GM18873 (cell line): ENCODE measurements at regions not wholly inside any gene's neighbourhood (a gene's known extent, or its start where the extent isn't known, plus 50 kb on each side); places are given as distances from the start of the nearest gene placed in this dataset.
"Not testable (repeated sequence)": the region's sequence is repeated elsewhere in the genome, so short reads cannot be mapped to it uniquely, and the experiment has no call there.

Experiments
- ATAC-seq: cut with Tn5 transposase; IDR thresholded peaks from one replicate; pipeline ENCODE4 v1.9.1; 2021; ENCODE audit warnings: mild to moderate bottlenecking, moderate library complexity, moderate number of reproducible peaks; ENCODE audit not compliant: unreplicated experiment, low FRiP score

DNA sequence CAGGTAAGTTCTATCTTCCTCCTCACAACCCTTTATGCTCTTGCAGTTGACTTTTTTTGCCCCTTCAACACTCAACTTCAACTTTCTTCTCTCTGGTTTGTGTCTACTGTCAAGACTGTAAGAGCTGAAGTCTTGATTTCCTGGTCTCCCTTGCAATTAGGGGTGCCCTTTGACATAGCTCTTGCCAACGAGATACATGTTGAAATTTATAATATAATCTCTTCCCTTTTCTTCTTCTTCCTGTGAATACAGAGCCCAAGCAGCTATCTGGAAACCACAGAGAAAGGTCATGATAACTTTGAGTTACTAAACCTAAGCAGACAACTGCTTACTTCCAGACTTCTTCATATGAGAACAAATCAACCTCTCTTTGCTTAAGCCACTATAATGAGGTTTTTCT is 163.5 kb downstream of the MC4R start:
- ATAC-seq: no peak

DNA sequence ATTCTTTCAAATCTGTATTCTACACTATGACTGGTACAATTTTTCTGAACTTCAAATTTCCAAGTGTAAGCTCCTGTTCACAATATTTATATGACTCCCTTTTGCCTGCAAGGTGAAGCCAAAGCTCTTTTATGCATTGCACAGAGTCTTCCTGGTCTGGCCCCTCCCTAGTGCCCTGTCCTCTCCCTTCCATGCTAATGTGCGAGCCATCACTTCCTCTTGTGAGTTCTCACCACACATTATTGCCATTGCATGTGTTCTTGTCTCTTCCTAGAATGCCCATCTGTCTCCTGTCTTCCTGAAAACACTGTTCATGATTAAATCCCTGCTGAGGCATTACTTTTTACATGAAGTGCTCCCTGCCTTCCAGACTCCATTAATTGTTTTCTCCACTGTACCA is 169.9 kb downstream of the MC4R start:
- no peak for ATAC-seq

DNA sequence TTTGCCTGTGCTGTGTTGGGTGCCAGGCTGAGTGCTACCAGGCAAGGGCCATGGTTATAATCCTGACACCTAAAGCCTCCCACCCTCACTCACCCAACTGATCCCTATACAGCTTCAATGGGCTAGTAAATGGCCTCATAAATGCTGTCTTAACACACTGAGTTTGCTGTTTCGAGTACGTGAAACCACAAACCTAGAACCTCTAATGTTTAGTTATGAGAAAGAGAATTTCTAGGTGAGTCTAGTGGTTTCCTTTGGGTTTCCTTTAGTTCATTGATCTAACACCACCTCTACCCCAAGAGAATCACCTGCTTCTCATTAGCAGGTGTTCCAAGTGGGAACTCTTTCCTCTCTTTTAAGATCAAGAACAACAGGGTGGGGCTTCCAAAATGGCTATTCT is 172.0 kb downstream of the MC4R start:
- no peak for ATAC-seq

DNA sequence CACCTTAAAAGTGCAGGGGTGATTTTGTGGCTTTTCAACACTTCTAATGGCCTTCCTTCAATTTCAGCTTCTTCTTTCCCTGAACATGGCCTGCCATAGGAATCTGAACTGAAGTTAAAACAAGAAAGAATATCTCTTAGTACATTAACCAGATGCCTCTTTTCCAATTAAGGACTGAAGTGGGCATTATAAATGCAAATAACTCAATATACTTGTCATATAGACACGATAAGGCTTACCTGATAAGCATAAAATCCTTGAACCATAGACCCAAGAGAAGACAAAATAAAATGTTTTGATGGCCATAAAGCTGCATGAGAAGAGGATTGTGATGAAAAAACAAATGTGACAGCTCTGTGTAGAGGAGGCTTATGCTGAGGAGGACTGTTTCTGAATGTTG is 173.1 kb downstream of the MC4R start:
- no peak for ATAC-seq

DNA sequence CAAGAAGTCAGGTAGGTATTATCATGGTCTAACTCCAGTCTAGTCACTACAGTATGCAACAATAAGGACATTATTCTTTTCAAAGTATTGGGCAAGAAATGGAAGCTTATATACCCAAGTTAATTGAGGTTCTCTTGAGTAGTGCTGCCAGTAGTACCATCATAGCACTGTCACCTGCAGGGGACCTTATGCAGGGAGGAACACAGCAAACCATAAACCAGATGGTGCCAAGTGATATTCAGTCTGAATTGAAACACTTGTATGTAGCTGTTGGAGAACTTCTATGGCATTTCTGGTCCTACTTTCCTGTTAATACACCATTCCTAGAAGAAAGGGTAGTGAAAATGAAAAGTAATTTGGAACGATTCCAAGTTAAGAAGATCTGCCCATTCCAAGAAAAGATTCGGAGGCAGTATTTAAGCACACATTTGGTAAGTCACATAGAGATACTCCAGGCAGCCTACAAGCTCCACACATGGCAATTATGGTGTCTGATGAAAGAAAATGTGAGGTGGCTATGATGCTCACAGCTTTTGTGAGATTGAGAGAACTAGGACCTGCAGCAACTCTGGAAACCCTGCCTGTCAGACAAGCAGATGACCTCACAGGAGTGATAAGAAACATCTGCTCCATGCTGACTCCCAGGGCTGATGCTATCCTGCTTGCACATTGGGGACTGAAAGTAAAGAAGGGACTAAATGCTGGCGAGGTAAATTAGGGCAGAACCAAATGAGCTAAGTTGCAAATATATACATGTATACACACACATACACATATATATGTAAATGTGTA is 174.7 kb downstream of the MC4R start:
- no peak for ATAC-seq

DNA sequence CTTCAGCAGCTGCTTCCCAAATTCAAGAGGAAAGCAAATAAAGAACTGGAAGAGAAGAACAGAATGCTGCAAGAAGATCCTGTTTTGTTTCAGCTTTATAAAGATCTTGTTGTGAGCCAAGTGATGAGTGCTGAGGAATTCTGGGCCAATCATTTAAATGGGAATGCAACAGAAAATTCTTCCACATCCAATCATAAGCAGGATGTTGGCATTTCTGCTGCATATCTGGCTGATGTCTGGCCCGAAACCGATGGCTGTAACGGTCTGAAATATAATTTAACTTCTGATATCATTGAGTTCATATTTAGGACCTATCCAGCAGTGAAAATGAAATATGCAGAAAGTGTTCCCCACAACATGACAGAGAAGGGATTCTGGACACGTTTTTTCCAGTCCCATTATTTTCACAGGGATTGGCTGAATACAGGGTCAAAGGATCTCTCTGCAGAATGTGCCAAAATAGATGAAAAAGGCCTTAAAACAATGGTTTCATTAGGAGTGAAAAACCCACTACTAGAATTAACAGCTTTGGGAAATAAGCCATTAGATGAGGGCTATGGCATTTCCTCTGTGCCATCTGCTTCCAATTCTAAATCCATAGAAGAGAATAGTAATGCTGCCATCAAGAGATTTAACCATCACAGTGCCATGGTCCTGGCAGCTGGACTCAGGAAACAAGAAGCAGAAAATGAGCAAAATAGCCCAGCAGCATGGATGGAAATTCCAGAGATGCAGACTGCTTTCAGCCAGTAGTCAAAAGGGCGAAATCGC is 175.6 kb downstream of the MC4R start:
- no peak for ATAC-seq

DNA sequence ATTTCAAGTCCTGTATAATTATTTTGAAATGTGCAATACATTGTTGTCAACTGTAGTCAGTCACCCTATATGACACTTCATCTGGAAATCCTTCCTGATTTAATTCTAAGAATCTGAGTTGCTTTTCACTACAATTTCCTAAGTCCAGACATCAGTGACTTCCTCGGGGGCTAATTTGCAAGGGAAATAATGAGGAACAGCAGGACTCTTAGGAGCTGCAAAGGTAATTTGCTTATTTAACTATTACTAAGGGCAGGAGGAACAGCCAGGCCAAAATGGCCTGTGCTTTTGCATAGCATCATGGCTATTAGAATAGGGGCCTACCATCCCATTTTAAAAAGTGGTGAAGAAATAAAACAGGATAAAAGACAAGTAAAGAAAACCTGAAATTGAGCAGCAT is 178.8 kb downstream of the MC4R start:
- no peak for ATAC-seq

DNA sequence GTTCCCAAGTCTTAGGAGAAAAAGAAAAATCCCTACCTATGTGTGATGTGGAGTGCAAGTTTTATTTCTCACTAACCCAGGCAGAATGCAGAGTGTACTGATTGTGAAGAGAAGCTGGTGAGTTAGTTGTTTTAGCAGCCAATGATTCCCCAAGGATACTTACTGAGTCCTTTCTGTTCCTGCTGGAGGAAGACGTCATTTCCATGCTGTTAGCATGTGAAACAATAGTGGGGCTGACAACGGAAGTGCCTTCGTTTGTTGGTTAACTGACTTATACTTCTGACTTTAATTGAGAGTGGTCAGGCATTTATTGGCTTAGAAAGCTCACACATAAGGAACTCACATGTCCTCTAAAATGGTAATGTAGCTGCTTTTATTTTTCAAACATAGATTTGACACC is 180.6 kb downstream of the MC4R start:
- ATAC-seq: no peak

DNA sequence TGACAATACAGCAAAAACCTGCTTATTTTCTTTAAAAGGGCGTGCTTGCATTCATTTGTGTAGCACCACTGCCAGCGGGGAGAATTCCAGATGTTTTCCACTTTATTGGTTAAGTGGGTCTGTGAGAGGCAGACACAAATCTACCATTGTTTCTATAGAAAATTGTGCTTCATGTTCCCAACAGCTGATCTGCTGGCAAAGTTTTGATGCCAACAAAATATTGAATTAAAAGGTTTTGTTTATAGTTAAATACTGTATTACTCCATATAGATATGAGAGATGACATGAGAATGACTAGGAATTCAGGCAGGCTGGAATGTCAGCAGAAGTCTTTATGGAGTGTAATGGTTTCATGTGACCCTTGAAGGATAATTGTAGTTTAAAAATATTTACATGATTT is 182.7 kb downstream of the MC4R start:
- no peak for ATAC-seq

DNA sequence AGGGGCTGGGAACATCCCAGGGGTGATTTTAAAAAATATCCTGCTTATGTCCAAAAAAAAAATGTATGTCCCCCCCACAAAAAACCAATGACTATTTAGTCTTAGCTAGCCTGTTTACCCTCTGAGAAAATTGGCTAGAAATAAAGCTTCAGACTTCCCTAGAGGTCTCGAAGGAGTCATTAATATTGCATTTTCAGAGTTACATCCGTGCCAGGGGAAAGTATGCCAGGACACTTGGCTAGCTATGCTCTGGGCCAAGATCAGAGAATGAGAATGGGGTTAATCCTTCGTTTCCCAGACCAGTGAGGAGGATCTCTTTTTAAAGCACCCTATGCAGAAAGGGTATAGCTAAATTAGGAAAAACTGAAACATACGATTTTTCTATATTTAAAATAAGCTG is 183.6 kb downstream of the MC4R start:
- no peak for ATAC-seq

DNA sequence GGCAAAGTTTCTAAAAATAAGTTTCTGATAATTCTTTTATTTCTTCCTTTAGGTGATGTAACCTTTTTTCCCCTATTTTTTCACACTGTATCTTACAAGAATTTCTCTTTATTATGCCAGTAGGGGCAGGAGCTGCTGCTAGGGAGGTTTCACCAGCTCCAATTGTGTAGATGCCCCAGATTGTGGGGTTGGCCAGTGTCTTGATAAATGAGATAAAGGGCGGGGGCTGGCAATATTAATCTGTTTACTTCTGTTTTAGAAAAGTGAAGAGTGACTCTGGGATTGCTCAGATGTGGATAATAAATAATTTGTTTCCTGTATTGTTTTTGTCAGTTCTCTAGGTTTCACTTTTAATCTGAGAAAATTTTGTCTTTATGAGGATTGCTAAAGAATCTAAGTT is 190.4 kb downstream of the MC4R start:
- no peak for ATAC-seq

DNA sequence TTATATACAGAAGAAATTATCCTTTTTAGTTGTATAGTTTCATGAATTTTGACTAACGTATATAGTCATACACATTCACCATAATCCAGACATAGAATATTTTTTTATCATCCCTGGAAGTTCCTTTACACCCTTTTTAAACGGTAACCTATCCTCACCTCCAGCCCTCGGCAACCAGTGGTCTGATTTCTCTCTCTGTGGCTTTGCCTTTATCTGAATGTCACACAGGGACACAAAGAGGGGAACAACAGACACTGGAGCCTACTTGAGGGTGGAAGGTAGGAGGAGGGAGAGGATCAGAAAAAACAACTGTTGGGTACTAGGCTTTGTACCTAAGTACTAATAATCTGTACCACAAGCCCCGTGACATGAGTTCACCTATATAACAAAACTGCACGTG is 191.9 kb downstream of the MC4R start:
- no peak for ATAC-seq

DNA sequence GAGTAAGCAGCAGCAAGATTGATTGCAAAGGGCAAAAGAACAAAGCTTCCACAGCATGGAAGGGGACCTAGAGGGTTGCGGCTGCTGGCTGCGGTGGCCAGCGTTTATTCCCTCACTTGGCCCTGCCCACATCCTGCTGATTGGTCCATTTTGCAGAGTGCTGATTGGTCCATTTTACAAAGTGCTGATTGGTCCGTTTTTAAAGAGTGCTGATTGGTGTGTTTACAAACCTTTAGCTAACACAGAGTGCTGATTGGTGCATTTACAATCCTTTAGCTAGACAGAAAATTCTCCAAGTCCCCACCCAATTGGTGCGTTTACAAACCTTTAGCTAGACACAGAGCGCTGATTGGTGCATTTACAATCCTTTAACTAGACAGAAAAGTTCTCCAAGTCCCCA is 194.4 kb downstream of the MC4R start:
- not testable (repeated sequence) for ATAC-seq

DNA sequence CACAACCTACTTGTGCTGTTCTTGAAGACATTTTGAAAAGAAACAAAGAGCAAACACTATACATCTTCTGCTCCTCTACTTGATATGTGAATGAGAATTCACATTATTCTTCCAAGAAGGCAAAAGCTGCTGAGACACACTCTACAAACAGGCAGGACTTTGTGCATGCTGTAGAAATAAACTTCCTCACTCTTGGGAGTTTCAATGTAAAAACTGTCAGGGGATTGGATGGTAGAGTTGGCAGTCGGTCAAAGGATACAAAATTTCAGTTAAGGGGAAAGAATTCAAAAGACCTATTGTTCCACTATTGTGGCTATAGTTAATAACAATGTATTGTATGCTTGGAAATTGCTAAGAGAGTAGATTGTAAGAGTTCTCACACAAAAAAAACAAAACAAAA is 196.3 kb downstream of the MC4R start:
- ATAC-seq: no peak

DNA sequence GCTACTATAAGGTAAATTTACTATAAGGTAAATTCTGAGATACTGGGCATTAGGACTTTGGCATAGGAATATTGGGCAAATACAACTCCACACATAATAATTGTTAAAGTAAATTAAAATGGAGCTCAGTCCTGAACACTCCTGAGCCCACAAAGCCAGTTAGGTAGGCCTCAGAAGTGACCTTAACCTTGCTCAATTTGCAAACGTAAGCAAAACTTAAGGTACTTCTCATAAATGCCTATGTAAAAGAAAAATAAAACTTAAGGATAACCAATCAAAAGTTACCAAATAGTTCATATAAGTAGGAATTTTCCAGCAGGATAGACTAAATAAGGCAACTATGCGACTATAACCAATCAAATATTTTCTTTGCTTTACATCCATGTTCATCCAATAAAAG is 197.7 kb downstream of the MC4R start:
- ATAC-seq: no peak

DNA sequence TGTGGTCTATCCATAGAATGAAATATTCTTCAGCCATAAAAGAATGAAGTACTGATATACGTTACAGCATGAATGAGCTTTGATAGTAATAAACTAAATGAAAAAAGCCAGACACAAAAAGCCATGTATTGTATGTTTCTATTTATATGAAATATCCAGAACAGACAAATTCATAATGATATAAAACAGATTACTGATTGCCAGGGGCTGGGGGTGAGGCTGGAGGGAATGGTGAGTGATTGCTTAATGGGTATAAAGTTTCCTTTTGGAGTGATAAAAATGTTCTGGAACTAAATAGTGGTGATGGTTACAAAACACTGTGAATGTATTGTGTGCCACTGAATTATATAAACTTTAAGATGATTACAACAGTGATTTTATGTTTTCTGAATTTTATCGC is 200.5 kb downstream of the MC4R start:
- ATAC-seq: no peak

DNA sequence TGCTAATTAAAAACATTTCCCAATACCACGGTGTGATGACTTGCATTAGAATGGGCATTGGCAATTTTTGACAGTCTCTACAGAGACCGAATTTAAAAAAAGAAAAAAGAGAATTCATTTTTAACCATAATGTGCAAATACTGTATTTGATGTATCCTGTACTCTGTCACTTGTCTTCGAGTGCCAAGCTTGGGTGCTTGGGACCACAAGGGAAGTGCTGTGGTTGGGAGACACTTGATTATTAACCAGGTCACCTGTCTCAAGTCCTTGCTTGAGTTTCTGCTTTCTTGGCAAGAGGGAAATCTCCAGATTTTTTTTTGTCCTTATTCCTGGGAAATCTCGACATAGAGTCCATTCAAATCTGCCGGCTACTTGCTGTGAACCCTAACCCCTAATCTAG is 209.0 kb downstream of the MC4R start:
- peak; percentile 92 for ATAC-seq

DNA sequence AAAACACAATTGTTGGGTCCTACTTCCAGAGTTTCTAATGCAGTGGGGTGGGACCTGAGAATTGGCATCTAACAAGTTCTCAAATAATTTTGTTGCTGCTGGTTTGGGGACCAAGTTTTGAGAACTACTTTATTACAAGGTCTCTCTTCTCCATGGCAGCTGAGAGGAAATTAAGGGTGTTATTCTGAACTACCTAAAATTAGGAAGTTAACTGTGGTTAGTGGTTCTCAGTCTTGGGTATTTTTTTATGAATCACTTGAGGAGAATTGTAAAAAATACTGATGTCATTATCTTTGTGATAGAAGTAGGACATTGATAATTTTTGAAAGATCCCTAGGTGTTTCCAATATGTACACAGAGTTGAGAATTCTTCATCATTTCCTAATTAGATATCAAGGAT is 210.2 kb downstream of the MC4R start:
- no peak for ATAC-seq

DNA sequence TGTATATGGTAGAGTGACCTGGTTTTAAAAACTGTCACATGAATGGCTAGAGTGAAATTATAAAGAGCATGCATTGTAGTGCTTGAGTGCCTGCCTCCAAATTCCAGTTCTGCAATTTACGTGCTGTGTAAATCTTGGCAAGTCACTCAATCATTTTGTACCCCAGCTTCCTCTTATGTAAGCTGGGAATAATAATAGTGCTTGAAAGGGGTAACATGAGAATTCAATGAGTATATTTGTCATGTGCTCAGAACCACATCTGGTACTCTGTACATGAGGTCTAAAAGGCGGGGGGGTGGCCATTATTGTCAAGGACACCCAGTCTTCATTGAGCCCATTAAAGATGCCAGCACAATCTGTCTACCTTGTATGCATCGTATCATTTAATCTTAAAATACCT is 214.8 kb downstream of the MC4R start:
- no peak for ATAC-seq

DNA sequence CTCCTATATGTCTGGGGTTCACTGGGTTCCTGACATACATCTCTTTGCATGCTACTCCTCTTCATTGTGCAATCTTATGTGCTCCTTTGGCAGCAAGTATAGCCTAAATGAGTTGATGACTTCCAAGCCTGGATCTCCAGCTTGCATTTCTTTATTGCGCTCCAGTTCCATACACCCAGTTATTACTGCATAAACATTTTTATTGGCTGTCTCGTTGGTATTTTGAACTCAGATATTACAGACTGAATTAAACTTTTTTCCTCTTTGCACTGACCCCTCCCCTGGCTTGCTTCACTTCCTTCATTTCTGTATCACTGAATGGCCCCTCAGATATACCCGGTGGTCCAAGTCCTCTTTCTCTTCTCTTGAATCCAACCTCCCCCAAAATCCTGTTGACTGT is 219.2 kb downstream of the MC4R start:
- ATAC-seq: no peak

DNA sequence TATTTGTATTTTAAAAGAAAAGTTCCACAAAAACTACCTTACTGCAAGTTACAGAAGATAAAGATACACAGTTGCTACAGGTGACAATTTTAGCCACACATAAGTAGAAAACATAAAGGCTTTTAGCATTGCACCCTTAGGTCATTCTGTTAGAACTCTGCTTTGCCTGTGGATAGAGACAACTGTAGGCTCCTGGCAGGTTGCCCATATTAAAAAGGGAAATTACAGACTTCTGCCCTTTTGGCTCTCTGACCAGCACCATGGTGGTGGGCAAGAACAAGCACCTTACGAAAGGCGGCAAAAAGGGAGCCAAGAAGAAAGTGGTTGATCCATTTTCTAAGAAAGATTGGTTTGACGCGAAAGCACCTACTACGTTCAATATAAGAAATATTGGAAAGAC is 223.3 kb downstream of the MC4R start:
- no peak for ATAC-seq

DNA sequence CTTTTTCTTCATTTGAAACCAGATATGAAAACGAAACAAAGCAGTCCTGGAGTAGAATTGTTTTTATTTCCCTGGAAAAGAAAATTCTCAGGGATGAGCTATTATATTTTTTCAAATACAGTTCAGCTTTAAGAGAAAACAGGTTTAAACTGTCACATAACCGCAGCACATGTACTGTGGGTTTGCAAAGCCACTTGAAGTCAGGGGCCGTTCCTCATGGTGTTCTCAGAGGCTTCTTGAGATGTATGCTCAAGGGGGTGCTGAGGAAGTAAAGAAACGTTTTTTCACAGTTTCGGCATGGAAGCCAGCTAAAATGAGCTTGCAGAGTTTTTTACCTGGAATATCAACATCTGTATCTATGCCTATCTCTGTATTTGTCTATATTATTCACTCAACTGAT is 225.3 kb downstream of the MC4R start:
- no peak for ATAC-seq
